Gastroesophageal sphincter (tissue), 4 donors: ENCODE measurements at regions not wholly inside any gene's neighbourhood (a gene's known extent, or its start where the extent isn't known, plus 50 kb on each side); places are given as distances from the start of the nearest gene placed in this dataset.

Experiments used
- ATAC-seq: fragments of 150-250 bp; one replicate; pipeline ENCODE4 v1.9.1; 2016; ENCODE audit warnings: mild to moderate bottlenecking, moderate library complexity
- H3K27ac ChIP-seq, 4 donors: fragments of 200-600 bp; sonication (generic) in 3 of 4; 1 replicate in 3 of 4; 2 replicates in 1 of 4; pipeline ENCODE4 v1.5.1; 2016 to 2019
- H3K27me3 ChIP-seq: fragments of 200-600 bp; sonication (generic); one replicate; pipeline ENCODE4 v1.5.1; 2019
- H3K36me3 ChIP-seq, 2 donors: fragments of 200-600 bp; sonication (generic); one replicate each; pipeline ENCODE4 v1.5.1; 2019; ENCODE audit warnings: control low read depth in 1 of 2
- H3K4me1 ChIP-seq, 3 donors: fragments of 200-600 bp; sonication (generic); 1 replicate in 2 of 3; 2 replicates in 1 of 3; pipeline ENCODE4 v1.5.1; 2016 to 2019; ENCODE audit warnings: control low read depth in 2 of 3
- H3K4me3 ChIP-seq, 2 donors: fragments of 200-600 bp; sonication (generic); one replicate each; pipeline ENCODE4 v1.5.1; 2019; ENCODE audit warnings: mild to moderate bottlenecking in 1 of 2, moderate library complexity in 1 of 2
- H3K9me3 ChIP-seq, 3 donors: fragments of 200-600 bp; sonication (generic); one replicate each; pipeline ENCODE4 v1.5.1; 2017 to 2019; ENCODE audit warnings: control low read depth in 2 of 3
- EP300 ChIP-seq: sonication (generic); formaldehyde crosslinking; IDR thresholded peaks from one replicate; pipeline ENCODE4 v1.6.1; 2017; ENCODE audit warnings: antibody characterized with exemption, mild to moderate bottlenecking
- POLR2A ChIP-seq, 2 donors: fragments of 450-650 bp; IDR thresholded peaks; one replicate each; pipeline ENCODE4 v1.6.1; 2017; ENCODE audit warnings: antibody characterized with exemption in 2 of 2, mild to moderate bottlenecking in 2 of 2, moderate library complexity in 1 of 2
- POLR2AphosphoS5 ChIP-seq: sonication (generic); formaldehyde crosslinking; IDR thresholded peaks from one replicate; pipeline ENCODE4 v1.6.1; 2017; ENCODE audit warnings: antibody characterized with exemption
- WGBS, 2 donors: methylation state at CpG; one replicate each; pipeline ENCODE4 v1.1.5; 2018; ENCODE audit warnings: low coverage in 1 of 2; 5-methylcytosine and 5-hydroxymethylcytosine counted together
- TF ChIP-seq, protein P1 (sequence below), 4 experiments: fragments of 200-600 bp in 2 of 4; fragments of 450-650 bp in 2 of 4; sonication (generic) in 1 of 4; IDR thresholded peaks; one replicate each; pipeline ENCODE4 v1.5.1; 2017 to 2019; ENCODE audit warnings: antibody characterized with exemption in 4 of 4, mild to moderate bottlenecking in 2 of 4, moderate library complexity in 2 of 4

DNA sequence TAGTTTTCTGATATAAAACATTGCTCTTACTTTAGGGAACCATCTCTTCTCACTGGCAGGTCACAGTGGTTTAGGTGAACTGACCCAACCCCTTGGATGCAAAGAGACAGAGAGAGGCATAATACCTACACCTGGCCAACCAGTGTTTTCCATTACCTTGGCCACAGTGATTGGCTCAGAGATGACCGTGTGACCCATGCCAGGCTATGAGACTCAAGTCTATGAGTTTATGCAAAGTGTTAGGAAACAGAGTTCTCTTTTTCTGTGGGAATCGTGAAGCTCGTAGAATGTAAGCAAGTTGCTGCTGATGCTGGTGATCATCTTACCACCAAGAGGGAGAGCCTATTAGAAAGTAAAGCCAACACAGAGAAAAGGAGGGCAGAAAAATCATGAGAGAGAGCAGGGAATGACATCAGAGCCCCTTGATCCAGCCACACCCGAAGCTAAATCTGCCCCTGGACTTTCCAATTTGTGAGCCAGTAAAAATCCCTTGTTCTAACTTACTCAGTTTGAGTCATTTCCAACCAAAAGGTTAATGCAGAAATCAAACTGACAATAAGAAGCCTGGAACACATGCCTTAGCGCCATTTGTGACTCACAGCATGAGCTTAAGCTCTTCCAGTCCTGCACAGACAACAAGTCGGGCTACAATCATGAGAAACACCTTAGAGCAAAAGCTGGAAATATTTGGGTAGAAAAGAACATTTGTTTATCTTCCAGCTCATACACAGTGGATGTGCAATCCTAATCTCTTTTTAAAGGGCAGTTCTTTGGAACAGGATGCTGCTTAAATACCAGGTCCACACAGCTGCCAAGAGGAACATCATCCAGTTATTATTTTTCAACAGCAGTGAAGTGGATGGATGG is 81.3 kb upstream of the KAZN start:
- peak; percentile 81 for ATAC-seq
- 27 to 33% methylated on average over 2 to 5 of the region's 6 CpGs for WGBS, 2 donors
- no peaks in the 10 kb centered on the region for H3K36me3 ChIP-seq
- H3K9me3 ChIP-seq: no peaks in the 10 kb centered on the region
- H3K27me3 ChIP-seq: no peaks in the 10 kb centered on the region
- TF ChIP-seq POLR2A (IDR thresholded peaks at IDR 0.05) (no peak), POLR2AphosphoS5 (peak; percentile 95)
- peaks cover 0 to 59% (median 15%) of the 10 kb centered on the region in 3 donors for H3K4me1 ChIP-seq
- no peak overlapping the region for H3K4me3 ChIP-seq
- H3K27ac ChIP-seq: peak overlapping the region; percentile 62 to 80 (median 76)

DNA sequence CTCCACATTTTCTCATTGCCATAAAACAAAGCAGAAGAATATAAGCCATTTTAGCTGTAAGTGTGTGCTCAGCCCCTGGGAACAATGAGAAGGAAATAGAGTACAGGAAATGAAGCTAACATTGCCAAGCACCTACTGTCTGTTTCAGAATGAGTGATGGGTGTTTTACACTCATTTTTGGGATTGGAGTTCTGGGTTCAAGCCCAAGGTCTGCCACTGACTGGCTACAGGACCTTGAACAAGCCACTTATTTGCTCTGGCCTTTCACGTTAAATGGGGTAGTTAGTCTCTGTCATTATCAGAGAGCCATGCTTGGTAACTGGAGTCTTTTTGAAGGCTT is 80.7 kb upstream of the KAZN start:
- peaks cover 0 to 59% (median 12%) of the 10 kb centered on the region in 3 donors for H3K4me1 ChIP-seq
- no peak overlapping the region for H3K4me3 ChIP-seq
- H3K27me3 ChIP-seq: no peaks in the 10 kb centered on the region
- no peaks in the 10 kb centered on the region for H3K36me3 ChIP-seq
- no peak for ATAC-seq
- WGBS, 2 donors: 8 to 10% methylated on average over 1 of the region's 1 CpG
- peak overlapping the region in 3 of 4 donors; percentile 75 to 80 (median 76) for H3K27ac ChIP-seq
- H3K9me3 ChIP-seq: no peaks in the 10 kb centered on the region
- TF ChIP-seq EP300 (no peak), POLR2AphosphoS5 (no peak), POLR2A (IDR thresholded peaks at IDR 0.05) (no peak)
- TF ChIP-seq, protein P1, sequence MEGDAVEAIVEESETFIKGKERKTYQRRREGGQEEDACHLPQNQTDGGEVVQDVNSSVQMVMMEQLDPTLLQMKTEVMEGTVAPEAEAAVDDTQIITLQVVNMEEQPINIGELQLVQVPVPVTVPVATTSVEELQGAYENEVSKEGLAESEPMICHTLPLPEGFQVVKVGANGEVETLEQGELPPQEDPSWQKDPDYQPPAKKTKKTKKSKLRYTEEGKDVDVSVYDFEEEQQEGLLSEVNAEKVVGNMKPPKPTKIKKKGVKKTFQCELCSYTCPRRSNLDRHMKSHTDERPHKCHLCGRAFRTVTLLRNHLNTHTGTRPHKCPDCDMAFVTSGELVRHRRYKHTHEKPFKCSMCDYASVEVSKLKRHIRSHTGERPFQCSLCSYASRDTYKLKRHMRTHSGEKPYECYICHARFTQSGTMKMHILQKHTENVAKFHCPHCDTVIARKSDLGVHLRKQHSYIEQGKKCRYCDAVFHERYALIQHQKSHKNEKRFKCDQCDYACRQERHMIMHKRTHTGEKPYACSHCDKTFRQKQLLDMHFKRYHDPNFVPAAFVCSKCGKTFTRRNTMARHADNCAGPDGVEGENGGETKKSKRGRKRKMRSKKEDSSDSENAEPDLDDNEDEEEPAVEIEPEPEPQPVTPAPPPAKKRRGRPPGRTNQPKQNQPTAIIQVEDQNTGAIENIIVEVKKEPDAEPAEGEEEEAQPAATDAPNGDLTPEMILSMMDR (IDR thresholded peaks at IDR 0.05): no peak

DNA sequence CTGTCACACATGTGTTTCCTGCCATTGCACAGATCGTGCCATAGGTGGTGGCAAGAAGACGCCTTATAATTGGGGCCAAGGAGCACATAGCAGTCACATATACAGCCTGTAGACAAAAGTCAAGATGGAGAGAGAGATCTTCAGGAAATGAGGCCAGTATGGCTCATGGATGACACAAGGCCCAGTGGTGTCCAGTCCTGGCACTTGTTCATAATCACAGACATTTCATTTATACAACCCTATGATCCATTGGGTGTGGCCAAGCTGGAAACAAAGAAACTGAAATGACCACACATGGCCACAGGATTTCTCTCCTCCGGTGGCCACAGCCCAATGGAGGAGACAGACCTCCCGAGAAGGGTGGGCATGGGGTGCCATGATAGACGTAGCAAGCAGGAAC is 78.5 kb upstream of the KAZN start:
- Histone ChIP-seq H3K9me3 (no peaks in the 10 kb centered on the region), H3K36me3 (no peaks in the 10 kb centered on the region), H3K27me3 (no peaks in the 10 kb centered on the region), H3K27ac (peak overlapping the region in 2 of 4 donors; percentile 71 to 73), H3K4me3 (no peak overlapping the region), H3K4me1 (peaks cover 0 to 63% (median 11%) of the 10 kb centered on the region in 3 donors)
- 75 to 86% methylated on average over 2 to 4 of the region's 5 CpGs for WGBS, 2 donors
- no peak for ATAC-seq
- TF ChIP-seq EP300: no peak
- TF ChIP-seq, protein P1 (IDR thresholded peaks at IDR 0.05): no peak
- no peak for TF ChIP-seq POLR2A (IDR thresholded peaks at IDR 0.05)
- no peak for TF ChIP-seq POLR2AphosphoS5

DNA sequence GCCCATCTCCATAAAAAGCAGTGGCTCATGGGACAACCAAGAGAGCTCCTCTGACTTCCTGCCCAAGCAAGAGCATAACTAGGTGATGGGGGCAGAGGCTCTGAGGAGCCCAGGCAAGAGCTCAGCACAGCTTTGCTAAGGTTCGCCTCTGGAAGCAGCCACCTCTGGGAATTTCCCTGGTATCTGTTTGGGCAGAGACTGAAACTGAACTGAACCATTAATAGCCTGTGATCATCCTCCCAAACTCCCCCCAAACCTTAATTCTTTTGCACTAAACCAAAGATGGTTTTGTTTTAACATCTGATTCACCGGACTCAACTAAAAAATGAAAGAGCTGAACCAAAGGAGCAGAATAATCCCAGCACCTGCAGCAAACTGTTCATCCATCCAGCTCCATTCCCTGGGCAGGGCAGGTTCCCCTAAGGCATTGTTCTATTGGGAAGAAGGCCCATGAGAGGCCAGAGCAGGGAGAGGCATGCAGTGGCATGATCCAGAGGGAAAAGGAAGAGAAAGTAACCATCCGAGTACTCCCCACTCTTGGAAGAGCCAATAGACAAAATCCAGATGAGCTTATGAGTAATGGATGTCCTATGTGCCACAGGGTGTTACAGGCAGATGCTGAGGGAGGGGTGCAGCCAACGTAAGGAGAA is 77.8 kb upstream of the KAZN start:
- ATAC-seq: no peak
- Histone ChIP-seq H3K36me3 (no peaks in the 10 kb centered on the region), H3K9me3 (no peaks in the 10 kb centered on the region), H3K27me3 (no peaks in the 10 kb centered on the region), H3K4me3 (no peak overlapping the region), H3K4me1 (peaks cover 0 to 69% (median 11%) of the 10 kb centered on the region in 3 donors), H3K27ac (peak overlapping the region in 3 of 4 donors; percentile 62 to 73 (median 71))
- 54 to 69% methylated on average over 2 to 3 of the region's 4 CpGs for WGBS, 2 donors
- TF ChIP-seq POLR2AphosphoS5 (no peak), EP300 (no peak)
- TF ChIP-seq, protein P1 (IDR thresholded peaks at IDR 0.05): no peak

DNA sequence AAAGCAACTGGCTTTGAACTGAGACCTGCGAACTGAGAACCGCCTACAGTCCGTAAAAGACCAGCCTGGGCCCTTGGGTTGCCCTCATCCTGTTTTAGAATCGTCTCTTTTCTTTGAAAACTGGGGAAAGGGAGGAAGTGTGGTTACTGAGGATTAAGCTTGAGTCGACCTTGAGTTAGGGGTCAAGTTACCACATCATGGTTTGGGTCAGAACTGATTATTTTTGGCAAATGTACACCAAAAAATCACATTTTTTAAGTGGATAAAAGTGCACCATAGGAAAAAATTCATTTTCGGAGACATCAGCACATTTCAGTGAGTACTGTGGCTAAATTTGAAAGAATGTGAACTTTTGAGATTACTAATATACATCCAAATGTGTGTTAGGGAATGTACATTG is 76.9 kb upstream of the KAZN start:
- no peak for ATAC-seq
- H3K27ac ChIP-seq: peak overlapping the region in 3 of 4 donors; percentile 62 to 73 (median 71)

More for the DNA sequence above, 76.9 kb upstream of the KAZN start:
- TF ChIP-seq POLR2A (IDR thresholded peaks at IDR 0.05) (no peak), POLR2AphosphoS5 (no peak), EP300 (no peak)
- TF ChIP-seq, protein P1 (IDR thresholded peaks at IDR 0.05): no peak
- 70 to 88% methylated on average over 1 to 6 of the region's 6 CpGs for WGBS, 2 donors
- H3K4me1 ChIP-seq: peaks cover 0 to 68% (median 11%) of the 10 kb centered on the region in 3 donors
- H3K27me3 ChIP-seq: no peaks in the 10 kb centered on the region
- H3K36me3 ChIP-seq: no peaks in the 10 kb centered on the region
- no peaks in the 10 kb centered on the region for H3K9me3 ChIP-seq
- H3K4me3 ChIP-seq: no peak overlapping the region
